C4-2B (cell line): ENCODE measurements at regions not wholly inside any gene's neighbourhood (a gene's known extent, or its start where the extent isn't known, plus 50 kb on each side); places are given as distances from the start of the nearest gene placed in this dataset.

Experiments
- ZFX ChIP-seq: fragments of 450-650 bp; IDR thresholded peaks from 2 replicates; pipeline ENCODE4 v1.6.1; 2017
- TF ChIP-seq, protein P1 (sequence below): fragments of 450-650 bp; conservative IDR thresholded peaks from 2 replicates; pipeline ENCODE4 v1.5.1; 2017; ENCODE audit warnings: mild to moderate bottlenecking

DNA sequence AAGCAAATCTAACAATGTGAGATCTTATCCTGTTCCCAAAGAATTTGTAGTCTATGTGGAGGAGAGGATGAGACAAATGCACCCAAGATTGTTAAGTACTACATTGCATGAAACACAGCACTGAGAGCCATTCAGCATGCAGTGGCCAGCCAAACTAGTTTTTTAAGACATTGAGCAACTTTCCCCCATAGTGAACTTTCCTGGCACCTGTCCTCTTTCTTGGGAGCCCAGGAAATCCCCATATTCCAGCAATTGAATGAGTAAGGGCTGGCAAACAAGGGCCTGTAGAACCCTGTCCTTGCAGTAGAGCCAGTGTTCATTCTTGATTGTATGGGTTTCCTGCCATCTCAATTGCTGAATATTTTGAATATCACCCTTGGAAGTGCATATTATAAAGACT, 58.8 kb upstream of the FIGN start:
- TF ChIP-seq, protein P1, sequence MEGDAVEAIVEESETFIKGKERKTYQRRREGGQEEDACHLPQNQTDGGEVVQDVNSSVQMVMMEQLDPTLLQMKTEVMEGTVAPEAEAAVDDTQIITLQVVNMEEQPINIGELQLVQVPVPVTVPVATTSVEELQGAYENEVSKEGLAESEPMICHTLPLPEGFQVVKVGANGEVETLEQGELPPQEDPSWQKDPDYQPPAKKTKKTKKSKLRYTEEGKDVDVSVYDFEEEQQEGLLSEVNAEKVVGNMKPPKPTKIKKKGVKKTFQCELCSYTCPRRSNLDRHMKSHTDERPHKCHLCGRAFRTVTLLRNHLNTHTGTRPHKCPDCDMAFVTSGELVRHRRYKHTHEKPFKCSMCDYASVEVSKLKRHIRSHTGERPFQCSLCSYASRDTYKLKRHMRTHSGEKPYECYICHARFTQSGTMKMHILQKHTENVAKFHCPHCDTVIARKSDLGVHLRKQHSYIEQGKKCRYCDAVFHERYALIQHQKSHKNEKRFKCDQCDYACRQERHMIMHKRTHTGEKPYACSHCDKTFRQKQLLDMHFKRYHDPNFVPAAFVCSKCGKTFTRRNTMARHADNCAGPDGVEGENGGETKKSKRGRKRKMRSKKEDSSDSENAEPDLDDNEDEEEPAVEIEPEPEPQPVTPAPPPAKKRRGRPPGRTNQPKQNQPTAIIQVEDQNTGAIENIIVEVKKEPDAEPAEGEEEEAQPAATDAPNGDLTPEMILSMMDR, result no peak
- no peak for TF ChIP-seq ZFX
